AG20443 (cell line): ENCODE measurements at regions not wholly inside any gene's neighbourhood (a gene's known extent, or its start where the extent isn't known, plus 50 kb on each side); places are given as distances from the start of the nearest gene placed in this dataset.

Experiments
- DNase-seq: peaks from one replicate; pipeline ENCODE4 v3.0.0; 2012; ENCODE audit warnings: low spot score, mixed read lengths

DNA sequence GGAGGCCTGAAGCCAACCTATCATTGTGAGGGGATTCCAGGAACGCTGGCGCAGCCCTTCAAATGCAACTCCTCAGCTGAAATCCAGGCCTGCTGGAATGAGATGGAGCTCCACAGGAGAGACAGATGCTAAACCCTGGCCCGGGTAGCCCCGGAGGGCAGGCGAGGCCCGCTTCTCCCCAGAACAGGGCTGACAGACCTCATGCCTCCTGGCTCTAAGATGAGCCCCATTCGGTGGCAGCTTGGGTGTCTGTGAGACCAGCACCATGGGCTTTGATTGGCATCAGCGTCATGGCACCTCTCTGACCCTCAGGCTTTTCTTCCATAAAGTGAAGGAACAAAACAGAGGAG lies 382.2 kb downstream of the BCL11B start:
- no peak for DNase-seq

DNA sequence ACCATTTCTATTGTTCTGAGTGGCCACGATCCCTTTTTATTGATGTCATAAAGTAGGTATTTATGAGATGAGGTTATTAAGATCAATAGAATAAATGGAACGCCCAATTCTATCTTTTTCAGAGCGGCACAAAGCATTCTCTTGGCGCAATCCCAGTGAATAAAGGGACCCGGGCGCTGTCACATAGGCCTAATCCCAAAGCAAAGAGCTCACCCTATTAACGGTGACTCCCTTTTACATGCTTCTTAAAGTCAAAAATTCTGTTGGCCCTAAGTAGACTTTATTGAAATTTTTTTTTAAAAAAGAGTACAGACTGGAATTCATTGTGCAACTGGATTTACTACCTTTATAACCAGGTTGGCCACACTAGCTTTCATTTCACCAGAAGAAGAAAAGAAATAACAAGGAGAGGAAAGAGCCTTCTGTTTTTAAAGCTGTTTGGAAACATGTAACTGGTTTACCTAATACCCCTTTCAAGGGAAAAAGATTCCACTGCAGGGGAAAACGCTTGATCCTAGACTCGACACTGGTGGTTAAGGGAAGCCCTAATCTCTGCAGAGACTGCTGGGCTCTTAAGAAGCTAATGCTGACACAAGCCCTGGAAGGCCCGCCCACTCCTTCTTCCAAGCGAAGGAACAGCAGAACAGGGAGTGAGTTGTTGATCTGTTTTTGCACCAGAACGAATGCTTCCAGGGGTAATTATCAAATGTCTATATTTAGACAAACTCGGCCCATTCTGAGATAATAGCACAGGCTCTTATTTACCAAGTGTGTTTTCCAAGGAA lies 381.2 kb downstream of the BCL11B start:
- no peak for DNase-seq

- no peak for DNase-seq
Observed at GRCh38 chr14:98893675-98894074, 378.3 kb downstream of the BCL11B start.

GRCh38 chr14:98894600-98894999 lies 377.4 kb downstream of the BCL11B start:
- no peak for DNase-seq

DNA sequence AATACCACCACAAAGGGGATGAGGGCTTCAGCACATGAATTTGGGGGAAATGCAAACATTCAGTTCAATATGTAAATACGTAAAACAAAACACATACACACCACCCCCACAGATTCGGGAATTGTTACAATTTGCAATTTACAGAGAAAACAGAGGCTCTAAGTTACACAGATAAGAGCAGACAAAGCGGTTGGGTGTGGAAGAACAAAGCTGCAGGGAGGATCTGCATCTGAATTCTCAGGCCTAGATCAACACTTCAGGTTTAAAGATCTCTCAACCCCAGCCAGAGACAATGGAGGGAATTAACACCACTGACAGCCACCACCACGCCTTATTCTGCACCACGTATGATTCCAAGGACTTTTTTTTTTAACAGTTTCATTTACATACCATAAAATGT lies 375.5 kb downstream of the BCL11B start:
- DNase-seq: no peak

- no peak for DNase-seq
Observed at GRCh38 chr14:98897605-98898309, 374.2 kb downstream of the BCL11B start.

- no peak for DNase-seq
Observed at GRCh38 chr14:98899441-98899840, 372.6 kb downstream of the BCL11B start.

- DNase-seq: no peak
Observed at GRCh38 chr14:98900236-98900635, 371.8 kb downstream of the BCL11B start.

DNA sequence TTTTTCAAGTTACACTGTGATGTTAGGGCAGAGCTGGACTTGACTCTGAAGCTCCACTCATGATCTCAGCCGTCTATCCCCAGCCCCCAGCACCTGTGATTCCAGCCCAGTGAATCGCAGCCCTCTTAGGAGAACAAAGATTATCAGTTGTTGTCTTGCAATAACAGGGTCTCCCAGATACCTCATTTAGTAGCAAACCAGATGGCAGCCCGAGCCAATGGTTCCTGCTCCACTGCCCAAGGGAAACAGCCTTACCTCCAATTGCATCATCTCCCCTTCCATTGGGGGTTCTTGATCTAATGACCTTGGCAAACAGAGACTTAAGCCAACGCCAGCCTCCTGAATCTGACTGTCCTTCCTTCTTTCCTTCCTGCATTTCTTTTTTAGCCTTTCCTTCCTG lies 371.2 kb downstream of the BCL11B start:
- DNase-seq: no peak

DNA sequence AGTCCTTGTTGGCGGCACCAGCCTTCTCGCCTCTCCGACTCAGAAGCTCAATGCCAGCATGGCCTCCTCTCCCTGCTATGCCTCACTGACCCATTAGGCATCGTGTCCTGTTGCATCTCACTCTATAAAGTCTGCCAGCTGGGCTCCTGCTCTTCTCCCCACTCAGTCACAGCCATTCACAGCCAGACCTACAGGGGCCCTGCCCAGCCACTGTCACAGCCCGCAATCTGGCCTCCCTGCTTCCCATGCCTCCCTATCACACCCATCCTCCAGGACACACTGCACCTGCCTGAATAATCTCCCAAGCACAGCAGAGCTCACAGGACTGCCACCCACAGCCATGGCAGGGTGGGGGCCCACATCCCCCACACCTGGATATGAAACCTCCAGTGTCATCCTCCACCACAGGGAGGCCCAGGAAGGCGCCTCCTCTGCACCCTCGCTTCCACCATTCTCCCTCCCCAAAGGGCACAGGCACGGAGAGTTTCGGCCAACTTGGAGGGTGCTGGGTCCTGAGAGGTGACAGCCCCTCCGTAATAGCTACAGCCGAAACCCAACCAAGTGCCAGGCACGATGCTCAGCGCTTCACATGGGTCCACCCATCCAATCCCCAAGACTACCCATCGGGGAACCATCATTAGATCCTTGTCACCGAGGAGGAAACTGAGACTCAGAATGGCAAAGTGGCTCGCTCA lies 370.3 kb downstream of the BCL11B start:
- DNase-seq: no peak

- DNase-seq: no peak
Observed at GRCh38 chr14:98903371-98903770, 368.6 kb downstream of the BCL11B start.

GRCh38 chr14:98904677-98905076 lies 367.3 kb downstream of the BCL11B start:
- no peak for DNase-seq

DNA sequence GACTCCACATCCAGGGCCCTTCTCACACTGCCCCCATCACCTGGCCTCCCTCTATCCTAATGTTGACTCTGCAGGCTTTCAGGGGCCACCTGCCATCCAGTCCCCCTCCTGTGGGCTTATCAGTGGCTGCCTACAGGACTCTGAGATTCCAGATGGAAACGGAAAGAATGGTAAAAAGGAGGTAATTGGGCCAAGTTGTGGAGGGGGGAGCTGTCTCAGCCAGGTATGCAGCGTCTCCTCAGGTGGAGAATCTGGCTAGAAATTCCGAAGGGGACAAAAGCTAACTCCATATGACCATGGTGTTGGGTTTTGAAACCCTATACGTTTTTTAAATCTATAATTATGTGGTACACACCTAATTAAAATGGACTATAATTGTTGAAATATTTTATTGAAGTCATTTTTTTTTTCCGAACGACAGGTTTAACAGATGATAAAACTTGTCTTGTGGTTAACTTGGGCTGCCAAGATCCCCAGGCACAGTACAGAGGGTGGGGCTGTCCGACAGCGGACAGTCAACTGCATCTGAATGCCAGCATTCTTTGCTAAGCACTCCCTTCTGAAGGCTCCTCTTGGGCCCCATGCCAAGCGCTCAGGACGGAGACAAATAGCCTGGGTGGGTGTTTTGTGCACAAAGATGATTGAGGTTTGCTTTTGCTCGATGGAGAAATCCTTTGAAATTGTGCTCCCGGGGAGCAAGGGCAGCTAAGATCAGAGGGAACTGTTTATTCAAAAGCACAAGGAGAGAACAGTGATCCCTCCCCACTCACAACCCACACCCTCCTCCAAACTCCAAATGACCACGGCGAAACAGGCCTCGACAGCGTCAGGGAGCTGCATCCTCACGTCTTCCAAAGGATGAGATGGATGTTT lies 365.6 kb downstream of the BCL11B start:
- peak; percentile 26 for DNase-seq

- no peak for DNase-seq
Observed at GRCh38 chr14:98907271-98907670, 364.7 kb downstream of the BCL11B start.

- DNase-seq: no peak
Observed at GRCh38 chr14:98908050-98908449, 363.9 kb downstream of the BCL11B start.

DNA sequence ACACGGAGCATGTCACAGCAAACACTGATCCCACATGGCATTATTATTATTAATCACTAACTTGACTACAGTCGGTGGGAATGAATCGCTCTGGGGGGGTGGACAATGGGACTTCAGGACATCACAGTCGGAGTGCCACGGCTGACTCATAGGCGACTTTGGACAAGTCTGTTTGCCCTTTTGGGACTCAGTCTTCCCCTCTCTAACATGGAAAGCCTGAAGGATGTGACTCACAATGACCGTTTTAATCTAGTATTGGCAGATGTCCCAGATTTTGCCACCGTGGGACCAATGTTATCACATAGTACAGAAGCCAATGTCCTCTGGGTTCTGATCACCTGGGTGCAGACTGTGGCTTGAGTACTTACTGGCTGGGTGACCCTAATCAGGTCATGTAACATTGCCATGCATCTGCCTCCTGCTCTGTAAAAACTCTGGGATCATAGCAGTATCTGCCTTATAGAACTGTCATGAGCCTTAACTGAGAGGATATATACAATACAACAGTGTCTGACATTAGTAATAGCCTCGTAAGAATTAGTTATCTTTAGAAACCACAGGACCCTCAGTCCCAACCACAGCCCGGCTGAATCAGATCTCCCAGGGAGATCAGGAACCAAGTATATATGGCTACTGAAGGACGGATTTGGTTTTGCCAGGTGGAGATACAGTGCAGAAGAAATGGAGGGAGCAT lies 362.6 kb downstream of the BCL11B start:
- no peak for DNase-seq

DNA sequence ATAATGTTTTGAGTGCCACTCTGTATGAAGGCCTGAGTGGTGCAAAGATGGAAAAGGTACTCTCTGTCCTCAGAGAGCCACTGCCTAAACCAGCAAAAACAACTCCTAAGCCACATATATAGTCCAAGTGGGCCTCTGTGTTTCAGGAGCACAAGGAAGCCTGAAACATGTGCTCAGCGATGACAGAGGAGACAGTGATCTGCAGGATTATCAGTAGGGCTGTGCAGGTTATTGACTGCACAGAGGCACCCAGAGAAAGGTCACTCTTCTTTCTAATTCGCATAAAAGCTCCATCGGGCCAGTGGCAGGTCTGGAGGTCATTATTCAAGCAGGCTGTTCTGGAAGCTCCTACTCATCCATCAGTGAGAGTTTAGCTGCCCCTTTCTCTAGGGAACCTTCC lies 361.9 kb downstream of the BCL11B start:
- DNase-seq: no peak

- no peak for DNase-seq
Observed at GRCh38 chr14:98912655-98913054, 359.3 kb downstream of the BCL11B start.

GRCh38 chr14:98913967-98914650 lies 357.9 kb downstream of the BCL11B start:
- DNase-seq: no peak

- DNase-seq: no peak
Observed at GRCh38 chr14:98914942-98915341, 357.1 kb downstream of the BCL11B start.

- DNase-seq: no peak
Observed at GRCh38 chr14:98915625-98916024, 356.4 kb downstream of the BCL11B start.
